ENCODE measurements at regions not wholly inside any gene's neighbourhood (a gene's known extent, or its start where the extent isn't known, plus 50 kb on each side); places are given as distances from the start of the nearest gene placed in this dataset.

GRCh38 chr6:149168968-149169367, 148.5 kb upstream of the TAB2 start:
- TF ChIP-seq CTCF (IDR thresholded peaks at IDR 0.05) (no peak), POLR2AphosphoS5 (IDR thresholded peaks at IDR 0.05) (no peak), POLR2A (IDR thresholded peaks at IDR 0.05) (no peak)
